ENCODE measurements at regions not wholly inside any gene's neighbourhood (a gene's known extent, or its start where the extent isn't known, plus 50 kb on each side); places are given as distances from the start of the nearest gene placed in this dataset.

DNA sequence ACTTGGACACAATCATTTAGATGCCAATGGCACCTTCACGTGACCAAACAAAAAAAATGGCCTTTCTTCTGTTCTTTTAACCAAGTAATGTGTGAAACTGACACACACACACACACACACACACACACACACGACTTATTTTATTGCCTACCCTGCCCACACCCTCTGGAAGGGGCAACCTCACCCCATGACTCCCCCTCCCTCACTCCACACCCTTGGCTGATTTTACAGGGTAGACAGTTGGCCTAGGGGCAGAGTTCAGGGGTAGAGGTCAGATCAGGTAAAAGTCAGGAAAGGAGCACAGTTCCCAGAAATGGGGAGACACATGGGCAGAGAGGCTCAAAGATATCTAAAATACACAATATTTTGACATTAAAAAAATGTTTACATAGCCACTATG, 144.8 kb upstream of the GJB5 start:
- FAIRE-seq (no peak), DNase-seq (ENCODE audit: insufficient read length, low spot score) (no peak)
- TF ChIP-seq, protein P1, sequence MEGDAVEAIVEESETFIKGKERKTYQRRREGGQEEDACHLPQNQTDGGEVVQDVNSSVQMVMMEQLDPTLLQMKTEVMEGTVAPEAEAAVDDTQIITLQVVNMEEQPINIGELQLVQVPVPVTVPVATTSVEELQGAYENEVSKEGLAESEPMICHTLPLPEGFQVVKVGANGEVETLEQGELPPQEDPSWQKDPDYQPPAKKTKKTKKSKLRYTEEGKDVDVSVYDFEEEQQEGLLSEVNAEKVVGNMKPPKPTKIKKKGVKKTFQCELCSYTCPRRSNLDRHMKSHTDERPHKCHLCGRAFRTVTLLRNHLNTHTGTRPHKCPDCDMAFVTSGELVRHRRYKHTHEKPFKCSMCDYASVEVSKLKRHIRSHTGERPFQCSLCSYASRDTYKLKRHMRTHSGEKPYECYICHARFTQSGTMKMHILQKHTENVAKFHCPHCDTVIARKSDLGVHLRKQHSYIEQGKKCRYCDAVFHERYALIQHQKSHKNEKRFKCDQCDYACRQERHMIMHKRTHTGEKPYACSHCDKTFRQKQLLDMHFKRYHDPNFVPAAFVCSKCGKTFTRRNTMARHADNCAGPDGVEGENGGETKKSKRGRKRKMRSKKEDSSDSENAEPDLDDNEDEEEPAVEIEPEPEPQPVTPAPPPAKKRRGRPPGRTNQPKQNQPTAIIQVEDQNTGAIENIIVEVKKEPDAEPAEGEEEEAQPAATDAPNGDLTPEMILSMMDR (IDR thresholded peaks at IDR 0.05; ENCODE audit: insufficient read depth, missing control alignments) = no peak

DNA sequence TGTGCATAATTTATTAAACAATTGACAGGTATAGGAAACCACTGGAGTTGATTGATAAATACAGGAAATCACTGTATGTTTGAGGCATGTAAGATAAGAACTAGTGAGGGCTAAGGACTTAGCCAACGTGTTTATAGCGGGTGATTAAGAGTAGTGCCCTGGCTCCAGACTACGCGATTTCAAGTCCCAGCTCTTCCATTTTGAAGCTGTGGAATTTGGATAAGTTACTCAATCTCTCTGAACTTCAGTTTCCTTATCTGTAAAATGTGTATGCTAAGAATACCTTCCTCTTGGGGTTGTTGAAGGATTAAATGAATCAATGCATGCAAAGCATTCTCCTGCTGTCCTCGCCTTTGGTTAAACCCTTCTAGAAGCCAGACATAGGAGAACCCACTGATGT, 143.3 kb upstream of the GJB5 start:
- TF ChIP-seq, protein P1 (IDR thresholded peaks at IDR 0.05; ENCODE audit: insufficient read depth, missing control alignments) = no peak
- DNase-seq (ENCODE audit: insufficient read length, low spot score) (no peak), FAIRE-seq (no peak)

DNA sequence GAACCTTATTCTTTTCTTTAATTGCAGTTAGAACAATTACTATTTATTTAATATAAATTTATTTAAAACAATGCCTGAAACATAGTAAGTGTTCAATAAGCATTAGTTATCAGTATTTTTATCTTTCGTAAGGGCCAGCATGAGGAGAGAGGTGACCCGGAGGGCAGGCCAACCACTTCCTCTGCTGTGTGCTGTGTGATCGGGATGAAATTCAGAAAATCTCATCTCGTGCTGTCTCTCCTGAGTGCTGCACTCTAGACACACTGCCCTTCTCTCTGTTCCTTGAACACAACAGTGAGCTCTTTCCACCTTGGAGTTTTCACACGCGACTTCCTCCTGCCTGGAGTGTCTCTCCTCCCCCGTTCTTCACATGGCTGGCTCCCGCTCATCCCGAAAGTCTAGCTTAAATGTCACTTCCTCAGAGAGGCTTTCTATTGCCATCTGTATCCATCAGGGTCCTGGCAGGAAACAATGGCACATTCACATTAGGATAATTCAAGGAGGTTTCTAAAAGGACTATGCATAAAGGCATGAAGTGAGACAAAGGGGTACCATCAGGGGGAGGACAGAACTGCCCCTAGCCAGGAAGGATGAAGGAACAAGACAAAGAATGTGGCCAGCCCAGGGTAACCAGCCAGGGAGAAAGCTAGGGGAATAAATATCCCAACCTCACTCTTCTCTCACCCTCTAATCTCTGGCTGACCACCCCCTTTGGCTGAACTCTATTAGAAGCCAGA, 142.6 kb upstream of the GJB5 start:
- FAIRE-seq = no peak
- TF ChIP-seq, protein P1 (IDR thresholded peaks at IDR 0.05; ENCODE audit: insufficient read depth, missing control alignments) = no peak
- no peak for DNase-seq (ENCODE audit: insufficient read length, low spot score)

DNA sequence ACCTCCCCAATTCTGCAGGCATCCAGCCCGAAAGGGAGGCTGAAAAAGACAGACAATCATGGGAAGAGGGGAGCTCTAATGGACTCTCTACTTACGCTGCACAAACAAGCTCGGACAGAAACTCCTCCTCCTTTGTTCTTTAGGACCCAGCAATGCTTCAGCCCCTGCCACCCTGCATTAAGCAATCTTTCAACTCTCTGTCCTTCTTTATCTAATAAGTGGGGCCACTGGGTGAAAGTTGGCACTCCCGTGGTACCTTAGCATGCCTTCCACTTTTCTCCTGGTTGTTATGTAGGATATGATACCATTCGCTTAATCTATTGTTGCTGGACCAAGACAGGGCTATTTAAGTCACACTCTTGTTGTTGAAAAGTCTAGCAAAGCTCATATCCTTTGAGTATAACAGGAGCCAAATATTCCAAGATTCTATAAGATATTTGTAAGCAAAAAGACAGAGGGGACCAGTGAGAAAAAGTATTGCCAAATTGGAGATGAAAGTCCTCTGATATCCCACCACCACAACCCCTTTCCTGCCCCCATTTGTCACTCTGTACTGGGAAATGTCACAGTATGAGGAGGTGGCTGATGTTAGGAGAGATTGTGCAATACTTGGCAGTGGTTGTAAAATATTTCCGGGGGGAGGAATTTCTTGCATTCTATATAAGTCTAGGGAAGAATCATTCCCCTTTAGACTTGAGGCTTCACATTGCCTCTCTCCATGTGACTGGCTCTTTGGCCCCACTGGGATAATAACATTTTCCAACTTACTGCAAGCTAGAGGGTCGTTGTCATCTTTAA, 137.3 kb upstream of the GJB5 start:
- FAIRE-seq (no peak), DNase-seq (ENCODE audit: insufficient read length, low spot score) (no peak)
- TF ChIP-seq, protein P1 (IDR thresholded peaks at IDR 0.05; ENCODE audit: insufficient read depth, missing control alignments) = no peak

DNA sequence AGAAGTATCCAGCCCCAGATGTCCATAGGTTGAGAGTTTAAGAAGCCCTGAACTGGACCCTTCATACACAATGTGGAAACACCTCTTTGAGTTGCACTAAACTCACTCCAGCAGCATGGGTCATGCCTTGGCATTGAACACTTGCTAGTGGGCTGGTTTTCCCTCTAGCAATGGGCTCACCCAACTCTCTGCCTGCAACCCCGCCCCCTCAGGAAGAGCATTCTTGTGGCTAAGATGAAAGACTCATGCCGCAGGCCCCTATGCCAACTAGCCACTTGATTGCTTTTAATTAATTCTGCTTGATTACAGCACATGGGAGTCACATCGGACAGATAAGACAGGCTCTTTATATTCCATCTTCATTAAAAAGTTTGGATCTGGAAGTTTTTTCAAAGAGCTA, 136.5 kb upstream of the GJB5 start:
- DNase-seq (ENCODE audit: insufficient read length, low spot score) (no peak), FAIRE-seq (no peak)
- TF ChIP-seq, protein P1 (IDR thresholded peaks at IDR 0.05; ENCODE audit: insufficient read depth, missing control alignments) = no peak

DNA sequence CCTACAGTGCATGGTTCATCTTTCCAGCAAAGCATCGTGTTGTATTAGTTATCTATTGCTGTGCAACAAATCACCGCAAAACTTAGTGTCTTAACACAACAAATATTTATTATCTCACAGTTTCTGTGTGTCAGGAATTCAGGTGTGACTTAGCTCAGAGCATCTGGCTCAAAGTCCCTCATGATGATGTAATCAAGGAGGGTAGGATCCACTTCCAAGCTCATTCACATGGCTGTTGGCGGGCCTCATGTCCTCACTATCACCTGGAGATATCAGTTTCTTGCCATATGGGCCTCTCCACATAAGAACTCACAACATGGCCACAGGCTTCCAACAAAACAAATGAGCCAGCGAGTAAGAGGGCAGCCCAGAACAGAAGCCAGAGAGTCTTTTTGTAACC, 135.6 kb upstream of the GJB5 start:
- DNase-seq (ENCODE audit: insufficient read length, low spot score) = no peak
- no peak for FAIRE-seq
- TF ChIP-seq, protein P1 (IDR thresholded peaks at IDR 0.05; ENCODE audit: insufficient read depth, missing control alignments) = no peak

DNA sequence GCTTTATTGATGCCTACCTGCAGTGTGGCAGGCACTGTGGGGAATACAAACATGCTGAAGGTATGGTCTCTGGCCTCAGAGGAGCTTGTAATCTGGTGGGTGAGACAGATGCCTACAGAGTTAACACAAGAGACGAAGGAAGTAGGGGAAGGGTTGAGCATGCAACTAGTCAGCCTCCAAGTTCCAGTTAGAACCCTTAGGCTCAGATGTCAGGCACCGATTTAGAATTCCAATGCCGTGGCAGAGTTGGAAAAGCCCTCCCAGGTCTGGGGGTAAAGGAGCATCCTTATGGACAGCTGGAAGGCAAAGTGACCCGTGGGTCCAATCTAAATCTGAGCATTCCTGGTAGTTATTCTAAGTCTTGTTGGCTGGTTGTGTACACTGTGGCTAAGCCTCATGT, 132.9 kb upstream of the GJB5 start:
- TF ChIP-seq, protein P1 (IDR thresholded peaks at IDR 0.05; ENCODE audit: insufficient read depth, missing control alignments) = no peak
- no peak for FAIRE-seq
- no peak for DNase-seq (ENCODE audit: insufficient read length, low spot score)
